OCI-LY7 (cell line): ENCODE measurements at regions not wholly inside any gene's neighbourhood (a gene's known extent, or its start where the extent isn't known, plus 50 kb on each side); places are given as distances from the start of the nearest gene placed in this dataset.

Experiments
- CTCF ChIP-seq: fragments of 200-600 bp; sonication (generic); conservative IDR thresholded peaks from 2 replicates; pipeline ENCODE4 v1.5.1; 2014; ENCODE audit warnings: mild to moderate bottlenecking, antibody characterized with exemption, low read length, moderate library complexity, mixed read lengths
- EZH2phosphoT487 ChIP-seq: fragments of 200-600 bp; sonication (generic); IDR thresholded peaks from 2 replicates; pipeline ENCODE4 v1.6.1; 2018; ENCODE audit warnings: low read depth, borderline replicate concordance, mild to moderate bottlenecking, mixed run types, antibody characterized with exemption, low read length, moderate library complexity, mixed read lengths

- no peak for TF ChIP-seq CTCF
- TF ChIP-seq EZH2phosphoT487, result no peak
Observed at GRCh38 chr4:45650545-45650944, 473.3 kb downstream of the GABRG1 start.
